CD4-positive, alpha-beta T cell treated with Interleukin-17A for 4 hours (primary cell): ENCODE measurements at regions not wholly inside any gene's neighbourhood (a gene's known extent, or its start where the extent isn't known, plus 50 kb on each side); places are given as distances from the start of the nearest gene placed in this dataset.

Source experiments
- DNase-seq: peaks from one replicate; pipeline ENCODE4 v3.0.0-alpha.2; 2020; ENCODE audit warnings: mixed read lengths

GRCh38 chr5:98994611-98995010, 65.8 kb upstream of the CHD1 start:
- DNase-seq, result no peak

GRCh38 chr5:98993512-98993911, 64.7 kb upstream of the CHD1 start:
- no peak for DNase-seq

- DNase-seq, result no peak
Measured at GRCh38 chr5:98992552-98992951, 63.7 kb upstream of the CHD1 start.

- DNase-seq, result no peak
Measured at GRCh38 chr5:98989727-98990126, 60.9 kb upstream of the CHD1 start.

- no peak for DNase-seq
Measured at GRCh38 chr5:98986587-98986986, 57.8 kb upstream of the CHD1 start.

- no peak for DNase-seq
Measured at GRCh38 chr5:98982880-98983279, 54.1 kb upstream of the CHD1 start.
